Stimulated activated effector memory CD8-positive, alpha-beta T cell treated with anti-CD3 and anti-CD28 coated beads, Interleukin-12 subunit alpha, Interleukin-12 subunit beta, amount 100 ng/mL, for 72 hours (primary cell): ENCODE measurements at regions not wholly inside any gene's neighbourhood (a gene's known extent, or its start where the extent isn't known, plus 50 kb on each side); places are given as distances from the start of the nearest gene placed in this dataset.

Source experiments
- ATAC-seq: fragments of 150-1000 bp; cut with Tn5 transposase; 2 replicates; pipeline ENCODE4 v1.10.0; 2021
- DNase-seq, 2 donors: peaks; one replicate each; pipeline ENCODE4 v3.0.0; 2021 to 2022; ENCODE audit warnings: low spot score in 2 of 2
- H3K27ac Mint-ChIP-seq: one replicate; pipeline ENCODE4 v1.8.0; 2022; ENCODE audit warnings: mild to moderate bottlenecking, mixed read lengths
- H3K36me3 Mint-ChIP-seq: one replicate; pipeline ENCODE4 v1.8.0; 2022; ENCODE audit warnings: mild to moderate bottlenecking, mixed read lengths
- H3K4me1 Mint-ChIP-seq: one replicate; pipeline ENCODE4 v1.8.0; 2022; ENCODE audit warnings: mixed read lengths
- H3K4me3 Mint-ChIP-seq: one replicate; pipeline ENCODE4 v1.8.0; 2022; ENCODE audit warnings: mild to moderate bottlenecking, mixed read lengths
- H3K9me3 Mint-ChIP-seq: one replicate; pipeline ENCODE4 v1.8.0; 2022; ENCODE audit warnings: mixed read lengths

DNA sequence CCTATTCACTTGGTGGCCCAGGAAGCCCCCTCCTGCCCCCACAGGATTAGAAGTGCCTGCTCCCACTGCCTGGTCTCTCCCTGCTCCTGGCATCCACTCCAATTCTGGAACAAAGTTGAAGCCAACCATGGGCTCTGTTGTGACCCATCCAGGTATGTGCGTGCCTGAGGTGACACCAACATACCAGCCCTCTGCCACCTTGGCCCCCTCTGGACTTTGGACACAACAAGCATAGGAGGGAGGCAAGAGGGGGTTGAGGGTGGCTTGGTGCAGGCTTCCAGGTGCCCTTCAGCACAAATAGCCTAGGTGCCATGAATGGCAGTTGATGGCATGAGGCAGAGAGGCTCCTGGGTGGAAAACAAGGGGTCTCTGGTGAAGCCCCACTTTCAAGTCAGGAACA is 600.9 kb downstream of the SI start:
- Mint-ChIP-seq H3K36me3 (no peaks in the 10 kb centered on the region), H3K4me3 (no peak overlapping the region), H3K4me1 (no peaks in the 10 kb centered on the region), H3K27ac (no peak overlapping the region), H3K9me3 (peaks cover 19% of the 10 kb centered on the region)
- DNase-seq (no peak), ATAC-seq (no peak)

GRCh38 chr3:164476631-164477030 is 601.7 kb downstream of the SI start:
- DNase-seq: no peak
- no peak overlapping the region for H3K4me3 Mint-ChIP-seq
- H3K9me3 Mint-ChIP-seq: peaks cover 13% of the 10 kb centered on the region
- ATAC-seq: no peak
- H3K27ac Mint-ChIP-seq: no peak overlapping the region
- H3K36me3 Mint-ChIP-seq: no peaks in the 10 kb centered on the region
- H3K4me1 Mint-ChIP-seq: no peaks in the 10 kb centered on the region

GRCh38 chr3:164470471-164470870 is 607.8 kb downstream of the SI start:
- Mint-ChIP-seq H3K9me3 (peaks cover 13% of the 10 kb centered on the region), H3K4me1 (no peaks in the 10 kb centered on the region), H3K27ac (no peak overlapping the region), H3K4me3 (no peak overlapping the region), H3K36me3 (no peaks in the 10 kb centered on the region)
- DNase-seq (no peak), ATAC-seq (no peak)

GRCh38 chr3:164468055-164468454 is 610.2 kb downstream of the SI start:
- H3K9me3 Mint-ChIP-seq: peaks cover 8% of the 10 kb centered on the region
- no peak for ATAC-seq
- no peaks in the 10 kb centered on the region for H3K36me3 Mint-ChIP-seq
- DNase-seq: no peak
- H3K27ac Mint-ChIP-seq: no peak overlapping the region
- no peak overlapping the region for H3K4me3 Mint-ChIP-seq
- no peaks in the 10 kb centered on the region for H3K4me1 Mint-ChIP-seq

DNA sequence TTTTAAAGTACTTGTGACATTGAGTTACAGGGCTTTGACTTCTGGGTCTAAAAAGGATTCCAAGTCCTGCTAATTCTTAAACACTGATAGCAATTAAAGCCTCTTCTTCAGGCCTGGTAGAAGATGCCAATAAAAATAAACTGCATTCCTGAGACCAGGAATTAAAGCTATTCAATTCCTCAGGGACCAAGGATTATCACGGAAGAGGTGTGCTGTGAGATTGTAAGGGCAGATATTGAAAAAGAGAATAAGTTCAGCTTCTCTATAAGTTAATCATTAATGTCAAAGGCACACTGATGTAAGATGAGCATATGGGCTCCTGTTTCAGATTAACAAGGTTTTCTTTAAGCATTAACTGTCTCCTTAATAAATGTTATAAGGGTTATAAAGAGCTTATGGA is 611.3 kb downstream of the SI start:
- Mint-ChIP-seq H3K36me3 (no peaks in the 10 kb centered on the region), H3K4me3 (no peak overlapping the region), H3K4me1 (no peaks in the 10 kb centered on the region), H3K27ac (no peak overlapping the region), H3K9me3 (peaks cover 9% of the 10 kb centered on the region)
- ATAC-seq (no peak), DNase-seq (no peak)

- DNase-seq: no peak
- Mint-ChIP-seq H3K4me1 (no peaks in the 10 kb centered on the region), H3K4me3 (no peak overlapping the region), H3K36me3 (no peaks in the 10 kb centered on the region), H3K9me3 (peaks cover 15% of the 10 kb centered on the region), H3K27ac (no peak overlapping the region)
- ATAC-seq: no peak
Measured at GRCh38 chr3:164465172-164465571, 613.1 kb downstream of the SI start.

DNA sequence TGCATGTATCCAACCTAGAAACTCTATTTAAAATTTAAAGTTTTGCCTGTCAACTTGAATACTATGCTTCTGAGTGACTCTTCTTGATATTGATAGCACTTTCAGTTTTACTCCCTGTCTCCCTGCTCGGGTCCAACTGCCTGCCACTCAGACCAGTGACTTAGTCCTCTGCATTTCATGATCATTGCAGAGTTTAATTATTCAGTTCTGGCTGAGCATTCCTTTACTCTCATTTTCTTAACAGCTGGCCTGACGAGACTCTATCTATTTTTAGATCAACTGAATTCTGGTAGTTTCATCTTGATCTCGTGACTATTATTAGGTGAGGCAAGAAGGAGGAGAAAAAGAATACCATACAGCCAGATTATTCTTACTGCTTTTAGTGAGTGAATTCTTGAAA is 617.4 kb downstream of the SI start:
- Mint-ChIP-seq H3K9me3 (peaks cover 15% of the 10 kb centered on the region), H3K27ac (no peak overlapping the region), H3K4me3 (no peak overlapping the region), H3K4me1 (no peaks in the 10 kb centered on the region), H3K36me3 (no peaks in the 10 kb centered on the region)
- ATAC-seq (no peak), DNase-seq (no peak)

DNA sequence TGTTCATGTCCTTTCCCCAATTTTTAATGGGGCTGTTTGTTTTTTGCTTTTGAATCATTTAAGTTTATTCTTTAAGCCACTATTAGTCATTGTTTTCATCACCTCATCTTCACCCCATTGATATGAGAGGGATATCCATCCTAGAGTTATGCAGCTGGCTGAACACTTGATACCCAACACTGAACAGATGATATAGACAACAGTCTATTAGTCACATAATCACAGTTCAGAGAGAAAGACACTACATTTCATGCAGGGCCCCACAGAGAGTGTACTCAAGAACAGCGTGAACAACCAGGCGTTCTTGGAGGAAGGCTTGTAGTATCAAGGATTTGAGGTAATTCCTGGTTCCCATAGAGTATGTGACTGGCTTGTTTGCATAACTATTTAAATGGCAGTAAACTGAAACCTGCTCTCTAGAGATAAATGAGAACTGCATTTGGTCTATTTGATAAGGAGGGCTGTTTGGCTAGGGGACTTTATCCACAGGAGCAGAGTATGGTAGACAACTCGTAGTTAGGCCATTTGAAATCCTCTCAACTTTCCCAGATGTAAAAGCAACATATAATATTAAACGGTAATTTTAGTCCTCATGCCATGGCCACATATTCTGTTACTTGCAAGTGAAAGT is 618.7 kb downstream of the SI start:
- peaks cover 17% of the 10 kb centered on the region for H3K9me3 Mint-ChIP-seq
- no peaks in the 10 kb centered on the region for H3K4me1 Mint-ChIP-seq
- no peaks in the 10 kb centered on the region for H3K36me3 Mint-ChIP-seq
- H3K4me3 Mint-ChIP-seq: no peak overlapping the region
- ATAC-seq (no peak), DNase-seq (no peak)
- H3K27ac Mint-ChIP-seq: no peak overlapping the region

DNA sequence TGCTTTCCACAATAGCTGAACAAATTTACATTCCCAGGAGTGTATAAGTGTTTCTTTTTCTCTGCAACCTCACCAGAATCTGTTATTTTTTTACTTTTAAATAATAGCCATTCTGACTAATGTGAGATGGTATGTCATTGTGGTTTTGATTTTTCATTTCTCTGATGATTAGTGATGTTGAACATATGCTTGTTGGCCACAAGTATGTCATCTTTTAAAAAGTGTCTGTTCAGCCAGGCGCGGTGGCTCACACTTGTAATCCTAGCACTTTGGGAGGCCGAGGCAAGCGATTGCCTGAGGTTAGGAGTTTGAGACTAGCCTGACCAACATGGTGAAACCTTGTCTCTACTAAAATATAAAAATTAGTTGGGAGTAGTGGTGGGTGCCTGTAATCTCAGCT is 619.3 kb downstream of the SI start:
- ATAC-seq (no peak), DNase-seq (no peak)
- no peak overlapping the region for H3K27ac Mint-ChIP-seq
- no peaks in the 10 kb centered on the region for H3K4me1 Mint-ChIP-seq
- no peaks in the 10 kb centered on the region for H3K36me3 Mint-ChIP-seq
- H3K9me3 Mint-ChIP-seq: peaks cover 19% of the 10 kb centered on the region
- no peak overlapping the region for H3K4me3 Mint-ChIP-seq

DNA sequence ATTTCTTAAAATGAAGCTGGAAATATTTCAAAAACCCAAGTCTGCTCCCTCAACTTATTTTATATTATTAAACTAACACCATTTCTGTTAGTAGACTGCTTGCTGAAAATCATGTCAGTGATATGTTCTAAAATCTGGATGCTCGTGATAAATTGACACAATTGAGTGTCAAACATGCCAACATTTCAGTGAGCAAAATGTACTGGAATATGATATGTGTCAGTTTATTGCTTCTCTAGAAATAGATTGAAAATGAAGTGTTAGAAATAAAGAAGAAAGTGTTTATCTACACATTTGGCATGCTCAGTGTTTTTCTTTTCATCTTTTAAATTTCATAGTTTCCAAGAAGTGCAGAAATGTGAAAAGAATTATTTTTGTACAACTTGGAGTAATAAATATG is 624.6 kb downstream of the SI start:
- Mint-ChIP-seq H3K9me3 (peaks cover 20% of the 10 kb centered on the region), H3K4me1 (no peaks in the 10 kb centered on the region)

DNA sequence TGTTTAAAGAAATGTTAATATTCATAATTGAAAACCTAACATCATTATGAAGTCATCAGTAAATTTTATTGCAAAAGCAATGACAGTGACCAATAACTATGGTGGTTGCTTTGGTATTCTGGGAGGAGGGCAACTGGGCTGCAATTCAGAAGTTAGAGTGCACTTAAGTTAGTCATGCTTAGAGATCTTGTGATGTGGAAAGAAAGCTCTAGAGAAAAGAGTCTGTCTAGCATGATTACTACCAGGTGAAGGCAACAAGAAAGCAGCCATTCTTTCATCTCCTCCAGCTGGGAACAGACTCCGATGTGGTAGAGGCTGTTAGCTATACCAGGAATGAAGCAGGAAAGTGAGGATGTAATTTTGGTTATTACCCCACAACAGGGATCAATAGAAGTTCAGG is 625.6 kb downstream of the SI start:
- Mint-ChIP-seq H3K27ac (no peak overlapping the region), H3K36me3 (no peaks in the 10 kb centered on the region), H3K4me1 (no peaks in the 10 kb centered on the region), H3K4me3 (no peak overlapping the region), H3K9me3 (peaks cover 24% of the 10 kb centered on the region)
- DNase-seq: no peak
- no peak for ATAC-seq

More for the DNA sequence above, 624.6 kb downstream of the SI start:
- DNase-seq (no peak), ATAC-seq (no peak)
- no peak overlapping the region for H3K27ac Mint-ChIP-seq
- H3K4me3 Mint-ChIP-seq: no peak overlapping the region
- H3K36me3 Mint-ChIP-seq: no peaks in the 10 kb centered on the region

DNA sequence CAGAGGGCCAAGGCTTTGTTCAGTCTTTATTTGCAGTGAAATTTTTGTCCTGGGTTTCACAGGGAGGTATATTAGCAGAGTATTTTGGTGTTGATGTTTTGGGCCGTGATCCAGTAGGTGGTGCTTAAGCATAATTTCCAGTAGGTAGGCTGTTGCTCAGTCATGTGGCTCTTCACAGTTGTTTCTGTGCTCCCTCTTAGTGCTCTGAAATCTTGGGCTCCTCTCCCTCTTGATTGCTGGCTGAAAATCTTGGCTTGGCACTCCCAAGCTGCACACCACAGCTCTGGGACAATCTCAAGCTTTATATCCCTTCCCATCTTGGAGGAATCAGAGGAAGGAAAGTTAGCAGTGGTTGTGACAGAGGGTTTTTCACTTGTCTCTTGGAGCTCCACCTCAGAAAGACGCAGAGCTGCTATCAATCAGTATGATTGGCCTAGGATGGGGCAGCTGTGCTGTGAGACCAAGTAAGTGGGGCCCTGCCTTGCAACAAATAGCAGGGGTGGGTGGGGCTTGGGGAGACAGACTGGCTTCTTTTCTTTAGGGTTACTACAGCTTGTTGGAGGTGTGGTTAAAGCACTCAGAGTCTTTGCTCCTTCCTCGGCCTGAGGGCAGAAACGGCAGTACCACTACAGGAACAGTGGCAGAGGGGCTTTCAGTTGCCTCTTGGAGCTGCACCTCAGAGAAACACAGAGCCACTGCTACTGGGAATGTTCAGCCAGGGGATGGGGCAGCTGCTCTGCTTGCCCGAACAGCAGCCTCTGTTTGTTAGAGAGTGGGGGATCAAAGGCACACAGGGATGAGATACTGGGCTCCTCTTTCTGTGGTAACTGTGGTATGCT is 627.0 kb downstream of the SI start:
- H3K4me3 Mint-ChIP-seq: no peak overlapping the region
- DNase-seq (no peak), ATAC-seq (no peak)
- H3K4me1 Mint-ChIP-seq: no peaks in the 10 kb centered on the region
- H3K27ac Mint-ChIP-seq: no peak overlapping the region
- no peaks in the 10 kb centered on the region for H3K36me3 Mint-ChIP-seq
- H3K9me3 Mint-ChIP-seq: peaks cover 26% of the 10 kb centered on the region

- no peaks in the 10 kb centered on the region for H3K36me3 Mint-ChIP-seq
- no peak overlapping the region for H3K4me3 Mint-ChIP-seq
- H3K27ac Mint-ChIP-seq: no peak overlapping the region
- no peak for ATAC-seq
- no peak for DNase-seq
- no peaks in the 10 kb centered on the region for H3K4me1 Mint-ChIP-seq
- H3K9me3 Mint-ChIP-seq: peaks cover 29% of the 10 kb centered on the region
Measured at GRCh38 chr3:164450276-164450905, 627.9 kb downstream of the SI start.

GRCh38 chr3:164419220-164419619 is 659.1 kb downstream of the SI start:
- Mint-ChIP-seq H3K4me3 (no peak overlapping the region), H3K27ac (no peak overlapping the region), H3K4me1 (no peaks in the 10 kb centered on the region), H3K9me3 (peaks cover 6% of the 10 kb centered on the region), H3K36me3 (no peaks in the 10 kb centered on the region)
- DNase-seq: no peak
- no peak for ATAC-seq

DNA sequence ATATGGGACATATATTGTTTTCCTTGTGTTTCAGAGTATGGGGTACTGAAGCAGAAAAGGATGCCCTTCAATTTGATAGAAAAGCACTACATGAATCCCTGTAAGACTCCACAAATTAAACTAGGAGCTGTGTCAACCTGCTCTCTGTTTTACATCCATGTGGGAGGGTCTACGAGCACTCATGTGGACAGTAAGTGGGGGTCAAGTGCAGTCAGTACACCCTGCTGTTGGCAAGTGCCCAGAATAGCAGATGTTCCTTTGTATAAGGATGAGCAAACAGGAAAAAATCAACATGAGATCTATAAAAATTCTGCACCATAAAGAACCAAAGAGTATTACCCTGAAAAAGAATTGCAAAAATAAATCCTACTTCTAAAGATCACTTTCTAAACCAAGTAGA is 659.9 kb downstream of the SI start:
- H3K4me1 Mint-ChIP-seq: no peaks in the 10 kb centered on the region
- H3K36me3 Mint-ChIP-seq: no peaks in the 10 kb centered on the region
- H3K27ac Mint-ChIP-seq: no peak overlapping the region
- ATAC-seq (no peak), DNase-seq (no peak)
- no peak overlapping the region for H3K4me3 Mint-ChIP-seq
- H3K9me3 Mint-ChIP-seq: peaks cover 4% of the 10 kb centered on the region

GRCh38 chr3:164417955-164418354 is 660.3 kb downstream of the SI start:
- Mint-ChIP-seq H3K9me3 (peaks cover 8% of the 10 kb centered on the region), H3K4me3 (no peak overlapping the region), H3K27ac (no peak overlapping the region), H3K36me3 (no peaks in the 10 kb centered on the region), H3K4me1 (no peaks in the 10 kb centered on the region)
- ATAC-seq (no peak), DNase-seq (no peak)
